HG03108 (cell line): ENCODE measurements at regions not wholly inside any gene's neighbourhood (a gene's known extent, or its start where the extent isn't known, plus 50 kb on each side); places are given as distances from the start of the nearest gene placed in this dataset.
A peak's percentile ranks its signal among the peaks of the same experiment; 100 is the strongest.
"Not testable (repeated sequence)": the region's sequence is repeated elsewhere in the genome, so short reads cannot be mapped to it uniquely, and the experiment has no call there.

Experiments used
- ATAC-seq: cut with Tn5 transposase; IDR thresholded peaks from one replicate; pipeline ENCODE4 v1.9.1; 2021; ENCODE audit warnings: moderate library complexity; ENCODE audit not compliant: unreplicated experiment

- ATAC-seq, result no peak
Measured at GRCh38 chr1:166488327-166488726, 321.5 kb upstream of the FAM78B start.

DNA sequence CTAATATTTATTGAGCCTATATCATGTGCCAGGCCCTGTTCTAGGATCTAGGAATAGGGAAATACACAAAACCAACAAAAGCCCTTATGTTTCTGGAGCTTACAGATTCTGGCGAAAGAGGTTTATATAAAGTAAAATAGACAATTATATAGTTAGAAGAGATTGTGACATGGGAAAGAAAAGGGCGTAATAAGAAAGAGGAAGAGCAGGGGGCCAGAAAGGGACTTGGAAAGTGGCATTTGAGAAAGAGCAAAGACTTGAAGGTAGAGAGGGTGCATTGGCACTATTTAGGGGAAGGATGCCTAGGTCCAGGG, 322.5 kb upstream of the FAM78B start:
- ATAC-seq, result no peak

- peak; percentile 62 for ATAC-seq
Measured at GRCh38 chr1:166489670-166490436, 323.1 kb upstream of the FAM78B start.

GRCh38 chr1:166490437-166490991, 323.7 kb upstream of the FAM78B start:
- ATAC-seq, result peak; percentile 46

- not testable (repeated sequence) for ATAC-seq
Measured at GRCh38 chr1:166493765-166494164, 327.0 kb upstream of the FAM78B start.

GRCh38 chr1:166507347-166507746, 331.9 kb upstream of the POGK start:
- ATAC-seq, result no peak

DNA sequence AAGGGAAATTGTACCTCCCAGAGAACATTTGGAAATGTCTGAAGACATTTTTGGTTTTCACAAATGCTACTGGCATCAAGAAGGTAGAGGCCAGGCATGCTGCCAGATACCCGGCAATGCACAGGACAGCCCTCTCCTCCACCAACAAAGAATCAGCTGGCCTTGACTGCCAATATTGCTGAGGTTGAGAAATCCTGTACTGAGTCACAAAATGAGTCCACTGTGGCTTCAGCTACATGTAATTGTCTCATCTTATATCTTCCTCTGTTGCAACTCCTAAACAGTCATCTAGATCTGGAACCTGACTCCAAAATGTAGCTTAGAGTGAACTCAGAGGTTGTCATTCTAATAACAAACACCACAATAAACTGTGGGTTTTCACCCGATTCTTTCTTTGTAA, 327.5 kb upstream of the POGK start:
- ATAC-seq, result no peak

GRCh38 chr1:166514067-166514466, 325.2 kb upstream of the POGK start:
- ATAC-seq, result no peak

DNA sequence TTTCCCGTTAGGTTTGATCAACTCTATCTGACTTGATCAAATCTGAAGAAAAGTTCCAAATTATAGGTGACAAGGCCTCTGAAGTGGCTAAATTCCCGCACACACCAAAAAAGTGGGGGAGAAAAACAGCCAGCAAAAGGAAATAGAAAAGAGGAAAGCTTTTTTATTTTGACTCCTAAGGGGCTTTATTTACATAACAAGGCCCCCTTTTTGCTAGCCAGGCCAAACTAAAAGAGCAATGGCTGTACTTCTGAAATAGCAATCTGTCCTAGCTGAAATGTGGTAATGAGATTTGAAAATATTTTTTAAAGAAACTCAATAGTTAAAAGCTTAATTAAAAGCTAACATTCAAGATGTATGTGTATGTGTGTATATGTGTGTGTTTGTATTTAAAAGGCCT, 311.5 kb upstream of the POGK start:
- no peak for ATAC-seq

DNA sequence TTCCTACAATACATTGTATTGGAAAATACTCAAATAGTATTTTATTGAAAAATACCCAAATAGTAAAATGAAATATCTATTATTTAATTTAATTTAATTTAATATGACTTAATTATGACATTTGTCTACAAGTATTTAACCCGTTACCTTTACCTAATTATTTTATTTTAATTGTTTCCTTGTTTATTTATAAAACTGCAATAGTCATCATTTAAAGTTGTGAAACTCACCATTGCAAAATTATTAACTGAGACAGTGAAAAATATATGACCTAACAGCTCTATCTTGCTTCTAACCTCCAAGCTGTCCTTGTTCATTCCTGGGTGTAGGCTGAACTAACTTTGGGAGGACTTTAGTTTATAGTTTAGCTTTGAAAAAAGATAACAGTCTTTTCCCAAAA, 300.6 kb upstream of the POGK start:
- ATAC-seq, result no peak

DNA sequence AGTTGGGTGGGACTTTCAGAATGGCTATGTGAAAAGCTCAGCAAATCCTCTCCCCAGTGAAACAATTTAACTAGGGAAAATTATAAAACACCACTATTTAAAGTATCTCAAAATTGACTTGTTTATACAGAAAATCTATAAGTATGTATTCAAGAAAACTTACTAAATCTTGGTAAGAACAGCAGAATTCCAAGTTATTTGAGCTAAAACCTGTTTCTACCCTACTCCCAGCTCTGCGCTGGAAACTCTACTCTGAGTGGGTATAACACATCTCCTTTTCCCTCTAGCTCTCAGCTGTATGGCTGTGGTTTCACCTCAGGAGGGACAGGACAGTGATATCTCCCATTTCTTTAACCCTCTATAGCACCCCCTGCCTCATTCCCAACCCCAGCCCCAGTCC, 295.2 kb upstream of the POGK start:
- no peak for ATAC-seq

DNA sequence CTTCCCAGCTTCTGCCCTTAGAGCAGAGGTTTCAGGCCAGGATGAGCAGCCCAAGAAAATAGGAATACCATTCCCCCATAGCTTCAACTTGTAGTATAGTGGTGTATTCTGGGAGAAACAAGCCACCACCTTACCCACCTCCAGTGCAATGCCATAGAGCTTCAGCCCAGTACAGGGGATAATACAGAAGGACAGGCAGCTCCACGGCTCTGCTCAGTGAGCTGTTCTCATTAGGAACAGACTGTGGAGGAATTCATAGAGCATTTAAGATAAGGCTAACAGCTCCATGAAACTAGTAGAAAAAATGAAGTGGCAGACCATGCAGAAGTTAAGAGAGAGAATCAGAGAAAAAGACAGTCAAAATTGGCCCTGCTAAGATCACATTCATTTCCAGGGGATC, 294.7 kb upstream of the POGK start:
- no peak for ATAC-seq

DNA sequence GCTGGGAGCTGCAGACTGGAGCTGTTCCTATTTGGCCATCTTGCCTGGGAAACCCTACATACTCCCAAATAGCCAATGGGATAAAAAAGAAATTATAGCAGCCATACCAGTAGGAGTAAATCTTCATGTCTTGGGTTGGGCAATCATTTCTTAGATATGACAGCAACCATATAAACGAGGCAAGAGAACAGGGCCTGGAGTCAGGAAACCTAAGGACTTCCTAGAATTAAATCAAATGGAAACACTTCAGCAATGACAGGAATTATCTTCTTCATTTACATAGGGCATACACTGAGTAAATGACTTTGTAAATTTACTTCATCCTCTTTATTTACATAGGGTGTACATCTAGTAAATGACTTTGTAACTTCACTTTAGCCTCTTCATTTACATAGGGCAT, 286.6 kb upstream of the POGK start:
- no peak for ATAC-seq

- ATAC-seq, result no peak
Measured at GRCh38 chr1:166570954-166571353, 268.3 kb upstream of the POGK start.

- ATAC-seq, result no peak
Measured at GRCh38 chr1:166573199-166573598, 266.1 kb upstream of the POGK start.

DNA sequence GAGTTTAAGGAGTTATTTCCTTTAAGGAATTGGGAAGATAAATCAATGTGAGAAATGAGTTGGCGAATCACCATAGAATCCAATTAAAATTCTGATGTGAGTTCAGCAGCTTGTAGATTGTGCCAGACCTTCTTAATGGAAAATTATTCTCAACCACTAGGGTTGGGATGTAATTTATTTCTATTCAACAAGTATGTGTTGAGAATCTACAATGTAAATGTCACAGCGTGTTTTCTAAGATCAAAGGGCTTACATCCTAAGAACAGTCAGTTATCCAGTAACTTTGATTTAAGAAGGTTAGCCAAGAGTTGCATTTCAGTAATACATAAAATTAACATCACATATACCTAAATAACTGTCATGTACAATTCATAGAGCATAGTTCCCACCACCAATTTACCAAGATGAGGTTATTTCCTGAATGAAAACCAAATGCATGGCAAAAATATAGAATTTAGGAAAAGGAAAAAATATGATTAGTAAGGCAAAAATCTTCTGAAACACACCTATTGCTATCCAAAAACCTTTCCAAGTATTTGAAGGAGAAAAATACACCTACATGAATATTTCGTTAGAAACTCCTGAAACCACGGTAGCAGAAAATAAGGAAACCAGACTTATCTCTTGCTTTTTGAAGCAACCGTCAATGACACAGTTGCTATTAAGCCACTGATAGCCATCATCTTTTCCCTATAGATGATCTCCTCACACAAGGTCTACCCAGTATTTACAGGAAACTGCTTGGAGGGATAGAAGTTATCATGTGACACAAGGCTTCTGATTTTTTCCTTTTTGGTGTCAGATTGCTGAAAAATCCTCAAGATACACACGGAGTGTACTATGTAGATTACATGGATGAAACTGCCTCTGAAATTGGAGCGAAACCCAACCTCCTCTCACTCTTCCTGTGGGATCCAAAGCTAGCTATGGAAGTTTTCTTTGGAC, 259.4 kb upstream of the POGK start:
- no peak for ATAC-seq

- ATAC-seq, result no peak
Measured at GRCh38 chr1:166588741-166589140, 250.5 kb upstream of the POGK start.

- no peak for ATAC-seq
Measured at GRCh38 chr1:166590161-166590560, 249.1 kb upstream of the POGK start.

- no peak for ATAC-seq
Measured at GRCh38 chr1:166594646-166595045, 244.6 kb upstream of the POGK start.

GRCh38 chr1:166597516-166597915, 241.8 kb upstream of the POGK start:
- ATAC-seq, result no peak

GRCh38 chr1:166600574-166600973, 238.7 kb upstream of the POGK start:
- no peak for ATAC-seq
